ENCODE measurements at regions not wholly inside any gene's neighbourhood (a gene's known extent, or its start where the extent isn't known, plus 50 kb on each side); places are given as distances from the start of the nearest gene placed in this dataset.

- Mint-ChIP-seq H3K27ac (no peak overlapping the region), H3K36me3 (ENCODE audit: low read depth) (no peaks in the 10 kb centered on the region), H3K4me3 (no peak overlapping the region), H3K27me3 (peaks cover 1% of the 10 kb centered on the region), H3K9me3 (peaks cover 5% of the 10 kb centered on the region), H3K4me1 (no peaks in the 10 kb centered on the region)
- intact Hi-C loops (cut with micrococcal nuclease) = no loop called here
- ATAC-seq (ENCODE audit: low read depth) = no peak
- CTCF ChIA-PET = no interaction called here
- POLR2A ChIA-PET = no interaction called here
- DNase-seq = no peak
- TF ChIP-seq CTCF (IDR thresholded peaks at IDR 0.05) = no peak
Measured at GRCh38 chr11:70526116-70527045, 128.1 kb downstream of the CTTN start.

- ChIA-PET CTCF (no interaction called here), POLR2A (no interaction called here)
- H3K27ac Mint-ChIP-seq = no peak overlapping the region
- peaks cover 5% of the 10 kb centered on the region for H3K9me3 Mint-ChIP-seq
- peaks cover 1% of the 10 kb centered on the region for H3K27me3 Mint-ChIP-seq
- TF ChIP-seq CTCF (IDR thresholded peaks at IDR 0.05) = no peak
- no peak overlapping the region for H3K4me3 Mint-ChIP-seq
- ATAC-seq (ENCODE audit: low read depth) (no peak), DNase-seq (no peak)
- no peaks in the 10 kb centered on the region for H3K36me3 Mint-ChIP-seq (ENCODE audit: low read depth)
- intact Hi-C loops (cut with micrococcal nuclease) = no loop called here
- no peaks in the 10 kb centered on the region for H3K4me1 Mint-ChIP-seq
Measured at GRCh38 chr11:70527046-70527395, 128.7 kb downstream of the CTTN start.

DNA sequence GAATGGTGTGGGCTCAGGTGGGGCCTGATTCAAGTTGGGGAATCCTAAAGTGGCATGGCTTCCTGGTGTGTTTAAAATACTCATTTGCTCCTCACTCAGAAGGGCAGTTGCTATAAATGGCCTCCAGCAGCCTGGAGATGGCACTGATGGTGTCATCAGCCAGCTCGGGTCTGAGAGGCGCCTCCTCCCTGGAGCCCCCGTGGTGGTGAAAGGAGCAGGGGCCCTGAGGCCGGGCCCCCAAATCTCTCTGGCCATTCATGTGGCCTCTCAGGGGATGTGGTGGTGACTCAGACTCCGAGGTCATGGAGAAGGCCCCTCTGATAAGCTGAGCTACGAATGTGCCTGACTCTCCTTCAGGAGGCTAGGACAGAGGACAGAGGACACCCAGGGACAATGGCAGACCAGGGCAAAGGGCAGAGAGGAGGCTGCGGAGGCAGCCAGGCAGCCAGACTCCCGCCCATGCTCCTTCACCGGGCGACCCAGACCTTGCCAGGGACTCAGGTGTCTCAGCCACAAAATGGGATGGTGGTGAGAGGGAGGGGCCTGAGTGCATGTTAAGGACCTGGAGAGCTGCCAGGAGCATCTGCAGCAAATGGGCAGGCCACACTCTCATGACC lies 129.2 kb downstream of the CTTN start:
- ATAC-seq (ENCODE audit: low read depth) = no peak
- ChIA-PET CTCF (no interaction called here), POLR2A (no interaction called here)
- no peaks in the 10 kb centered on the region for H3K36me3 Mint-ChIP-seq (ENCODE audit: low read depth)
- no peak overlapping the region for H3K27ac Mint-ChIP-seq
- no peak for TF ChIP-seq CTCF (IDR thresholded peaks at IDR 0.05)
- DNase-seq = no peak
- peaks cover 5% of the 10 kb centered on the region for H3K9me3 Mint-ChIP-seq
- no peak overlapping the region for H3K4me3 Mint-ChIP-seq
- H3K27me3 Mint-ChIP-seq = peaks cover 1% of the 10 kb centered on the region
- intact Hi-C loops (cut with micrococcal nuclease) = no loop called here
- no peaks in the 10 kb centered on the region for H3K4me1 Mint-ChIP-seq

GRCh38 chr11:70528046-70528793 lies 129.9 kb downstream of the CTTN start:
- Mint-ChIP-seq H3K36me3 (ENCODE audit: low read depth) (no peaks in the 10 kb centered on the region), H3K4me3 (no peak overlapping the region), H3K9me3 (peaks cover 5% of the 10 kb centered on the region), H3K4me1 (no peaks in the 10 kb centered on the region), H3K27me3 (peaks cover 1% of the 10 kb centered on the region), H3K27ac (no peak overlapping the region)
- DNase-seq (no peak), ATAC-seq (ENCODE audit: low read depth) (no peak)
- ChIA-PET POLR2A (no interaction called here), CTCF (no interaction called here)
- intact Hi-C loops (cut with micrococcal nuclease) = no loop called here
- no peak for TF ChIP-seq CTCF (IDR thresholded peaks at IDR 0.05)
